NCI-H1092 treated with DMSO at 0.1 percent for 48 hours (cell line): ENCODE measurements at regions not wholly inside any gene's neighbourhood (a gene's known extent, or its start where the extent isn't known, plus 50 kb on each side); places are given as distances from the start of the nearest gene placed in this dataset.

Source experiments
- DNase-seq: peaks from one replicate; lab custom pipeline; 2025; lab: John Stamatoyannopoulos, UW

DNA sequence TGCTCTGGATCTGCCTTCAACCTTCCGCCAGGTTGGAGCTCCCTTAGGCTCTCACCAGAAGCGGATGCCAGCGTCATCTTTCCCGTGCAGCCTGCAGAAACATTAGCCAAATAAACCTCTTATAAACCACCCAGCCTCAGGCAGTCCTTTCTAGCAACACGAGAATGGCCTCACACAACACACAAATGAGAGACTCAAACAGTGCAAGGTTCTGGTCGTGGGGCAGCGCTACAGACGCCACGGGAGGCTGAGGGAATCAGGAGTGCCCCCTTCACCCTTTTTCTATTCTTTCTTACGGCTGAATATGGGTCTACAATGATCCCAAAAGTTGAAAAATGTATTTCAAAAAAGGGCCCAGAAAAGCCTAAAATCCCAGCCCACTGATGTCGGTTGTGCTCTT lies 96.4 kb downstream of the FOXL3 start:
- DNase-seq: no peak

DNA sequence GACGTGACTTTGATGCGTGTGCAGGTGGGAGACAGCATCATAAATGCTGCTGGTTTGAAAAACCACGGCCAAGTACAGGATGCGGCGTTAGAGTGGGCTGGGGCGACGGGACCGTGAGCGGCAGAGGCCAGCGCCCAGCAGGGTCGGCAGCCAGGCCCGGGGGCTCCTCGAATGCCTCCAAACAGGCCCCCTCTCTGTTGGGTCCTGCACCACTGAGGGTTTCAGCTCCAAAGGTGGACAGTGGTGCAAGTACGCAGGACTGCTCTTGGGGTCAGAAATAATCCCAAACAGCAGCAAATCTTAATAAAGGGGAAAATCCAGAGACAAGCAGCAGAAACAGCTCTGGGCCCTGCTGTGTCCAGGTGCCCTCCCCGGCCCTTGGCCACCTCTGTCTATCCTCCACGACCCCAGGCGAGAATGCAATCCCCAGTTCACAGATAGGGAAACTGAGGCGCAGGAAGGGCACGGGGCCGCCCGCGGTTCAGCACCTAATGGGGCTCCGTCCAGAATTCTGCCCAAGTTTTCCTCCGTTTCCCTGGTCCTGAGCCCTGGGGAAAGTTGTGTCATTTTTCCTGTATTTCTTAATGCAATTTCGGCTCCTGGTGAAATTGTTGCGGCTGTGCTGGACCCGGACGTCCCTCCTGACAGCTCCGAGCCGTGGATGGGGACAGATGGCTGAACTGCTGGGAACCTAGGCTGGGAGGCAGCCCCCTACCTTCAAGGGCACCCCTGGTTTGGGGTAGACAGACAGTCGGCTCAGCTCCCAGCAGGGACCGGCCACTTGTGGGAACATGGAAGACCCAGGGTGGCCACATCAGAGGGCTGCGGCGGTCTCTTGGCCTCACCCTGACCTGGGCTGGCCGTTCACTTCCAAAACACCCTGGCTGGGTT lies 97.4 kb downstream of the FOXL3 start:
- no peak for DNase-seq

DNA sequence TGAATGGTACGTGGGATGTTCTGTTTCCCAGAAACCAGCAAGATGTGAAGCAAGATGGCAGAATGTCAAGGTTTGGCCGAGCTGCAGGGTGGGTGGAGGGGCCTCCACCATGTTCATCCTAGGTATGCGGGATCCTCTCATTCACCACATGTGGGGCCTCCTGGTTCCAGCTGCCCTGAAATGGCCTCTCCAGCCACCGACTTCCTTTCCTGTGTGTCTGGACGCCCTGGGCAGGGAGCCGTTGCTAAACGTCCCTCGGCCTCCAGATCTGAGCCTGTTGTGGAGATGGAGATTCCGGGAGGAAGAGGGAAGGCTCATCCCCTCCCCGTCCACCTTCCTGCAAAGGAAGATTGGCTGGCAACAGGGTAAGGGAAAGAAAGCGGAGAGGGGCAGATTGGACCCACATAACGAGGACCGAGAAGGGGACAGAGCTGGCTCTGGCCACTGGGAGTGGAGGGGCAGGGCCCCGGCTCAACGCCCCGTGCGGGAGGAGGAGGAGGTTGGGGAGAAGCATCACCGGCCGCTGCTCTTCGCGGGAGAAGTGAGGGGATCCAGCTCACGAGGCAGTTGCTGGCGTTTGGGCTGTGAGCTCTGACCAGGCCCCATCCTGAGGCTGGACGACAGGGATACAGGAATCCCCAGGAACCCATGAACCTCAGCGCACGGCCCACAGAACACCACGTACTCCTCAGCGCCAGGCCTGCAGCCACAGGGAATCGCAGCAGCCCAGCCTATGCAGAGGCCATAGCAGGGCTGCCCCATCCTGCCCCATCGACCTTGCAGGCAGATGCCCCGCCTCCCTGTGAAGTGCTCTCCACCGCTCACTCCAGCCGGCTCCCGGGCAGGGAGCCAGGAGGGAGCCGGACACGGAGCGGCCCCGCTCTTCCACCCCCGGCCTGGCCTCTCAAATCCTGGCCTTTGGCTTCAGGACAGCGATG lies 98.3 kb downstream of the FOXL3 start:
- peak; percentile 12 for DNase-seq

DNA sequence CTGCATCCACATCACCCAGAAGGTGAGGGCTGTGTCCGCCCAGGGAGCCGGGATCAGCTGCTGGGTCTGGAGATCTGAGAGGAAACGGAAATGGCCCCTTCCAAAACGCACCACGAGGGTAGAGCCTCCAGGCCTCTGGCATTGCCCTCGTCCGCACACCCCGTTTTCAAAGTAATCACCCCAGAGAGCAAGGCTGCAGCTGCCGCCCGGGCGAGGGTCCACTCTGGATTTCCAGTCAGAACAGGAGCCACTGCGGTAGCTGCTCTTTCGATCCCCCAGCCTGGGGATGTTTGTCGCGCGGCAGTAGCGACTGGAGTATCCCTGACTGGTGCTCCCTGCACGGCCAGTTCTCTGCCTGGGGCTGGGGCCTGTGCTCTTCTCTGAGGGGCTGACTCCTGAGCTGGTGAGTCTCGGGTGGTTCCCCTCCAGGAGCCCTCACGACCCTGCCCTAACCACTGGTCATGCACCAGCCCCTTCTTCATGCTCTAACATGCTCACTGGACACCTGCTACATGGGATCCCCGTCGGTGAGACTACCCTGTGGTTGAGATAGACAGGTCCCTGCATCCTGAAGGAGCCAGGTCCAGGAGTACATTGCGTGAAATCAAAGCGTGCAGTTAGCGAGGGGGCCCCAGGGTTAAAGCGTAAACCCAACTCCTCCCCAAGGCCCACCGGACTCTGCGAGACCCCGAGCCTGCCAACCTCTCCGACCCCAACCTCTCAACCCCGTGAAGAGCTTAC lies 99.2 kb downstream of the FOXL3 start:
- DNase-seq: no peak

DNA sequence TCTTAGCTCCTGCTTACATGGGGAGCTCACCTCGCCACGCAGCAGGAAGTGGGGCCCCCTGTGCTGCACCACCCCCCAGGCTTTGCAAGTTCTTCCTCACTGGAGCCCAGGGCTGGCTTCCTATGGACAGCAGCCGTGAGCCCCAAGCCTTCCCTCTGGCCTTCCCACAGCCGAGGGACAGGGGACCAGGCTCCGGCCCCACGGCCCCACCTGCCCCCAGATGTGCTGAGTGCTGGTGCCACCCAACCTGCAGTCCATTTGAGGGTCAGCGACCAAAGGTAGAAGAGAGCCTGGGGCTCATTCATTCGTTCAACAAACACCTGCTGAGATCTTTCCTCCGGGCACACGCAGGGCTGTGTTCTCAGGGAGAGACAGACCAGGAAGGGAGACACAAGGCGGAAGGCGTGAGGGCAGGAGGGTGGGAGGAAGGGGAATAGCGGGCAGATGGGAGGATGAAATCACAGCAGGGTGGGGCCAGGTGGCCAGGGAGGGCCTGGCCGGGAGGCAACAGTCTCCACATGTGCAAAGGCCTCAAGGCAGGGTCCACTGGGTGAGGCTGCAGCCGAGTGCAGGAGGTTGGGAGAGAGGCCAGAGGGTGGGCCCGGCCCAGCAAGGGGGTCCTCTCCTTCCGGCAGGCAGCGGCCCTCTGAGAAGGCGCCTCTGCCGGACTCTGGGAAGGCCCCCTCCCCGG lies 100.1 kb downstream of the FOXL3 start:
- DNase-seq: no peak

DNA sequence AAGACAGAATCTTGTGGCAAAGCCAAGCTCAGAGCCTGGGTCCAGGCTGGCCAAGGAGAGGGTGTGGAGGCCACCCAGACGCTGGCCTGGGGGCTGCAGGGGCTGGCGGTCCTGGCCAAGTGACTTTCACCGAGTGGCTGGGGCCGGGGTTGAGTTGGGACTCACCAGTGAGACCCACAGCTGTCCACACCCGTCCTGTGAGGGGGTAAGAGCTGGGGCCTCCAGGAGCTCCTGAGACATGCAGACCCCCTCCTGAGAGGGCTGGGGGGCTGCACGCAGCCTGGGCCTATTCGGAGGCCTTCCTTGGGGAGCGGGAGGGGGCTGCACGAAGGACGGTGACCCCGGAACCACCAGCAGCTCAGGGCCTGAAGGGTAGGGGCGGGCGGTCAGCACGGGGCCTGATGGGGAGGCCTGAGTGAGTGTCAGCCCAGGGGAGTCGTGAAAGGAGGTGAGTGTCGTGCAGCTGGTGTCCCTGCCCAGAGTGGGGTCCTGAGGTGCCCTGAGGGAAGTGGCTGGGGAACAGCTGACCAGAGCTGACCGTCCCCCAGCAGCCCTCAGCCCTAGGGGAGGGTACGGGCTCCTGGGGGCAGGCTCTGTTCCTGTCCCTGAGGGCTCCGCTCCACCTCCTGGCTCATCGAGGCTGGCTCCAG lies 100.9 kb downstream of the FOXL3 start:
- no peak for DNase-seq

DNA sequence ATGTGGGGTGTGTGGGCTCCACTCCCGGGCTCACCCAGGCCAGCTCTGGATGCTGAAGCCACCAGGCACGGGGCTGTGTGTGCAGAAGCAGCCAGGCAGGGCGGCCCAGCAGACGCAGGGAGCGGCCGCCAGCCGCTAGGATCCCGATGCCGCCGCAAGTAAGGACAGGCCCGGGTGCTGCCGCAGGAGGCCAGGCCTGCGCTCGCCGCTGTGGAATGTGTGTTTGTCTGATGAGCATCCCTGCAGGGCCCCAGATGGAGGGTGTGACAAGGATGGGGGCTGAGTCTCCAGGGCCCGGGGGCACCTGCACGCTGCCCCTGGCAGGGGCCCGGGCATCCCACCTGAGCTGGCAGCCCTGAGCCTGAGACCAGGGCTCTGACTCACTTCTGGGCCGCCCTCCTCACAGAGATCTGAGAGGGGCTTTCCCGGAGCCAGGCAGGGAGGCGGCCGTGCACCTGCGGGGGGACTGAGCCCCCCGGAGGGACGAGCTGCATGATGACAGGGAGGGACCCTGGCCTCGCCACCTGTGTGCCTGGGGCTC lies 101.5 kb downstream of the FOXL3 start:
- no peak for DNase-seq

DNA sequence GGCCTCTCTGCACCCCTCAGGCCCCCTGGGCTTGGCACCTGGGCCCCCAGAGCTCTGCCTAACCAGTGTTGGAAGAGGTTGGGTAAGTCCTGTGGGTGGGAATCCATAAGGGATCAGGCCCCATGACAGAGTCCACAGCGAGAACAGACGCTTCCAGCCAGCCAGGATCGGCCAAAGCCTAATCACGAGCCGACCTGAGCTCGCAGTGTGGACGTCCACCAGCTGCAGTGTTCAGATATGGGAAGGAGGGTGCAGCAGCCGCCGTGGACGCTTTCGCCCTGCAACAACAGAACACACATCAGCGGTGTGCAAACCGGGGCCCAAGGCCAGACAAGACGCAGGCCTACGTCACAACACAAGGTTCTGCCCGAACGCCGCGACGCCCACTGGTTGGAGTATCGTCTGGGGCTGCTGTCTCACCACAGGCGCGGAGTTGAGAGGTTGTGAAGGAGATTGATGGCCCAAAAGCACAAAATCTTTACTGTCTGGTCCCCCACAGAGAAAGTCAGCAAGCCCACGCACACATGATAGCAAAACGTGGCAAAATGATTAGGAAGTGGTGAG lies 102.1 kb downstream of the FOXL3 start:
- DNase-seq: no peak

DNA sequence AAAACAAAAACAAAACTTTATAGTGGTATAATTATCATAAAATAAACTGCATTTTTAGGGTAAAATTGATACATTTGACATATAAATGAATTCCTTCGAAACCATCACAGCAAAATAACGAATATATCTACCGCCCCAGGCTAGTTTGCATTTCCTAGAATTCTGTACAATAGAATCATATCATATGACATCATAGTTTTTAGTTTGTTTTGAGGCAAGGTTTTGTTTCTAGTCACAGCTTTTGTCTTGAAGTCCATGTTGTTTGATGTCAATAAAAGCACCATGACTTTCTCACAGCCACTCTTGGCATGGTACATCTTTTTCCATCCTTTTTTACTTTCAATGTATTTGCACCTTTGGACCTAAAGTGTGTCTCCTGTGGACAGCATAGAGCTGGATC lies 102.9 kb downstream of the FOXL3 start:
- DNase-seq: no peak

DNA sequence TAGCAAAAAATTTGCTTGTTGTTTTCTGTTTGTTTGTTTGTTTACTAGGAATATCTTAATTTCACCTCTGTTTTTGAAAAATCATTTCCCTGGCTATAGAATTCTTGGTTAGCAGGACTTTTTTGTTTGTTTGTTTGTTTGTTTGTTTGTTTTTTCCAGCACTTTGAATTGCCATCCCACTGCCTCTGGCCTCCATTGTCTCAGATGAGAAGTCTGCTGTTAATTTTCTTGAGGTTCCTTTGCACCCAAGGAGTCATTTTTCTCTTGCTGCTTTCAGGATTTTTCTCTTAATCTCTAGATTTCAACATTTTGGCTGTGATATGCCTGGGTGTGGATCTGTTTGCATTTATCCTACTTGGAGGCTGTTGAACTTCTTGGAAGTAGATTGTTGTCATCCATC lies 105.7 kb downstream of the FOXL3 start:
- DNase-seq: no peak

DNA sequence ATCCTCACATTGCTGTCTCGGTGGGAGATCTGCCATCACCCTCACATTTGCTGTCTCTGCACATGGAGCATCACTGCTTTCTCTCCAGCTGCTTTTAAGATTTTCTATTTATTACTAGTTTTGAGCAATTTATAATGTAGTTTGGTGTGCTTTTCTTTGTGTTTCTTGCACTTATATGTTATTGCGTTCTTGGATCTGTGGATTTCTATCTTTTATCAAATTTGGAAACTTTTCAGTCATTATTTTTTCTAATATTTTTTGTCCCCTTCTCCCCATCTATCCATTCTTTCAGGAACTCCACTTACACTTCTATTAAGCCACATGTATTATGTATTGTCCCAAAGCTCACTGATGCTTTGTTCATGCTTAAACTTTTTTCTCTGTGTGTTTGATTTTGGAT lies 108.9 kb downstream of the FOXL3 start:
- no peak for DNase-seq

DNA sequence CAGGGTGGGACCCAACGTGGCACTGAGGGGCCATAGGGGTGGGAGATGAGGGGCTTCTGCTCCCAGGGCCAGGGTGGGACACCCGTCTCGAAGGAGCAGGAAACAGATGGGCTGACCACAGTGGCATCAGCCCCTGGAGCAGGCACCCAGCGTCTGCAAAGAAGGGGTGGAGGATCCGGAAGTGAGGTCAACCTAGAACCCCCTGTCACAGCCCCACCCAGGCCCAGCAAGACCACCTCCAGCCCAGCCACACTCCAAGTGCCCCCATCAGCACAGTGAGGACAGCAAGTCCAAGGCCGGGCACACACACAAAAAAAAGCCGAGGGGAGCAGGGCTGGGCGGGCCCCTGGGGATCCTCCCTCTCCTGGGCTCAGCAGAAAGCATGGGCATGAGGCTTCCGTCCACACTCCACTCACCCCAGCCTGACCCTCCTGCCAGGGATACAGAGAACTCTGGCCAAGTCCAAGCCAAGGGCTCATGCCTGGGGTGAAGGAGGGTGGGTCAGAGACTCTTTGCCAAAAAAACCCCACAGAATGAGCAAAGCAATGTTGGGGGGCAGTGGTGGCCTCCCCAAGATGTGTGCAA lies 111.0 kb downstream of the FOXL3 start:
- no peak for DNase-seq

DNA sequence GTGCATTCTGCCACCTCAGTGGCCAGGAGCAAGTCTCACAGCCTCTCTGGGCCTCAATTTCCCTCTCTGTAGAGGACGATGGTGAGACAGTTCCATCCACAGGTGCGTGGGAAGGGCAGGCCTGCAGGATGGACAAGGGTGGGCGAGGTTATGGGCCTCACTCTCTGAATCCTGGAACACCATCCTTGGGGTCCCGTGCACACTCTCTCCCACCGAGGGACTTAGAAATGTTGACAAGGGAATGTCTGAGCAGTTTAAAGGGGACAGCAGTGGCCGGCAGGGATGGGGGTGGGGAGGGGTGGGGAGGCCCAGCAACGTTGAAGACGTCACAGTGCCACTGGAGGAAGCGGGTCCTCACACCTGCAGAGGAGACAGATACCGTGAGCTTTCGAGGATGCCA lies 111.5 kb downstream of the FOXL3 start:
- no peak for DNase-seq

DNA sequence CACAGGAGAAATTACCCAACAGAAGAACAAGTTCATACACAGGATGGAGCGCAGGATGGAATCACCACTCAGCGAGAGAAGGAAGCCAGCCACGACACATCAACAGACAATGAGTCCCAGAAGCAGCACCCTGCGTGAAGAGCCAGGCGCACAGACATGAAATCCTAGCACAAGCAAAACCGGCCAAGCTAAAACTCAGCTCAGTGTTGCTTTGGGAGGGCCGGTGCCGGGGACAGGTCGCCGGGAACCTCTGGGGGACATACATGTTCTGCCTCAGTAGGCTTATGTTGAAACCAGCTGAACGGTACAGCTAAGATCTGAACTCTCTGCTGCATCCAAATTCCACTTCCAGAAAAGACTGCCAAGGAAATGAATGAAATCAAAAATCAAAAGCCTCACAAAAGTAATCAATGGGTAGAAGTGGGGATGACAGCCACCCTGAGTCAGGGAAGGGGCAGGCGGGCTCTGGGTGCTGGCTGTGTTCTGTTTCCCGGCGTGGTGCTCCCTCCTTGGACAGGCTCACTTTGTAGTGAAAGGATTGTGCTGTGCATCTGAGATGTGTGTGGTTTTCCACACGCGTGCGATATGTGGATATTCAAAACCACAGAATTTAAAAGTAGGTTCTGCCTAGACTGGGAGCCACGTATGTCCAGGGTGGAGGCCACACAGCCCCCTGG lies 114.7 kb downstream of the PDGFA start:
- DNase-seq: no peak

DNA sequence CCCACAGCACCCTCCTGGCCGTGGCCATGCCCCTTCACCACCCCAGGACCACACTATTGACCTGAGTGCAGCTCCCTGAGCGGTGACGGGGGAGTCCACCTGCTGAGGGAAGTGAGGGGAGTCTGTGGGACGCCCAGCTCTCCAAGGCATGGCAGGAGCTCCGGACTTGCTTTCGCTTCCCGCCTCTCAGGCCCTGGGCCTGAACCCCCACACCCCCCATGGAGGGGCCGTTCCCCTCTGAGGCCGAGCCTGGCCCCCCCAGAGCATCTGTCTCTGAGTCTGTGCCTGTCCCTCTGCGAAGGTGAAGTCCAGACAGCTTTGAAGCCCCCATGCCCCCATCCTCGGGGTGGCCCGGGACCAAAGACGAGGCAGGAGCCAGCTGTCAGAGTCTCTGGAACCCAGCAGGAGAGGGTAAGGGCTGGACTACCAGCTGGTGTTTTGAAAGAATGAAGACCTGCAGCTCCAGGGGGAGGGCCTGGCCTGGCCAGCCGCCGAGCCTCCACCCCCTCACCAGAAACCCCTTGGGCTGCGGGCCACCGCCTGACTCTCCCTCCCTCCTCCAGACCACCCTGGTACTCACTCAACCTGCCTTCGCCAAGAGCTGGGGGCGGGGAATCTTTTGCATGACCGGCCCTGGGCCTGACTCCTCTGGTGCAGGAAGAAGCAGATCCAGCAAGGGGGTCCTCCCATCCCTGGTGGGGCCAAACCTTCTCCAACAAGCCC lies 114.0 kb downstream of the PDGFA start:
- DNase-seq: no peak

DNA sequence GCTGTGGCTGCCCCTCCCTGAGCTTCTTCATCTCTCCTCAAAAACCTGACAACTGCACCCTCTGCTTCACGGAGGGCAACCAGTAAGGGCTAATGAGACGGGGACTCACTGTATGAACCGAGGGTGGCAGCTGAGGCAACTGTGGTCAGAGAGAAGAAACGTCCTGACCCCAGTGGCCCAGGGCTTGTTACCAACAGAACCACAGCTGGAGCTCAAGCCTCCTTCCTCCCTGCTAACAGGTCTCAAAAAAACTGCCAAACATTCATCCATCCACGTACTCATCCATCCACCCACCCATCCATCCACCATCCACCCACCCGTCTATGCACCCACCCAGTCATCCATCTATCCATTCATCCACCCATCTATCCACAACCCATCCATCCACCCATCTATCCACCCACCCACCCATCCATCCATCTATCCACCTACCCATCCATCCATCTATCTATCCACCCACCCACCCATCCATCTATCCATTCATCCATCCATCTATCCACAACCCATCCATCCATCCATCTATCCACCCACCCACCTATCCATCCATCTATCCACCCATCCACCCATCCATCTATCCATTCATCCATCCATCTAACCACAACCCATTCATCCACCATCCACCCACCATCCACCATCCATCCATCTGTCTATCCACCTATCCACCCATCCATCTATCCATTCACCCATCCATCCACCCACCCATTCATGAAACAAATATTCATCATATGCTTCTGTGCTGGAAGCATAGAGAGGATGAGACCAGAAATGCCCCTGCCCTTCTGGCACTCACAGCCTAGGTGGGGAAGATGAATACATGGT lies 111.7 kb downstream of the PDGFA start:
- no peak for DNase-seq

DNA sequence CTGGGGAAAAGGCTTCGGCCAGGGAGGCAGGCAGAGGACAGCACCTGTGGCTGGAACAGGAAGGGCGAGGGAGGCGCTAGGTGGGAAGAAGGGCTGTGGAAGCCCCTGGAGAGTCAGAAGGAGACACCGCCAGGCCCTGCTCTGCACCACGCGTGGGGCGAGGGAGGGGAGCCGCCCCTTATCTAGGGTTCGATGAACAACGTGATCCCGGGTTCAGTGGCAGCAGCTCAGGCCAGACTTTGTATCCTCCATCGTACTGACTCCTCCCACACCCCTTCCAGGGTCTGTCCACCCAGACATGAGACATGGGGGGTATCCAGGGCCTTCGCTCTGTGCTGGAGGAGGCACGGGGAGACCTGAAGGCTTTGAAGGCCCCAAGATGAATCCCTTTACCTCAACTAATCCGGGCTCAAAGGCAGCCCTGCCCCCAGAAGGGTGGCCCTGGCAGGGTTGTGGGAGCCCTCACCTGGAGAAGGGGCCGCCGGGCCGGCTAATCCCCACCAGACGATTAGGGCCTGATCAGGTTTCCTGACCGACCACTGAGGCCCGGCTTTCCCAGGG lies 110.8 kb downstream of the PDGFA start:
- no peak for DNase-seq
